ENCODE measurements at regions not wholly inside any gene's neighbourhood (a gene's known extent, or its start where the extent isn't known, plus 50 kb on each side); places are given as distances from the start of the nearest gene placed in this dataset.

DNA sequence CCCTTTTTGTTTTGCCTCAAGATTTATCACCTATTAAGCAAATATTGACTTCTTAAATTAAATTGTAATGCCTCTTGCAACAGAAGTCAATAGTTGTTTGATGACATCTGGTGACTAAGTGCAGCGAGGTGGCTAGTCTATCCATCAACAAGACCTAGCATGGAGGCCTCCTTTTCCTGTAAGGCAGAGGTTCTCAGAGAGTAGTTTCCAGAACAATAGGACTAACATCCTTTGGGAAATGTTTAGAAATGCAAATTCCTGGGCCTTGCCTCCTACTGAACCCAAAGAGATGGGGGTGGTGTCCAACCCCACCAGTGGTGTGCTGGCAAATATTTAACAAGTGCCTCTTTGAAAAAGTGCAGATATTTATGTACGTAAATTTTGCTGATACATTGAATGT is 143.7 kb downstream of the SCP2D1 start:
- TF ChIP-seq, protein P1, sequence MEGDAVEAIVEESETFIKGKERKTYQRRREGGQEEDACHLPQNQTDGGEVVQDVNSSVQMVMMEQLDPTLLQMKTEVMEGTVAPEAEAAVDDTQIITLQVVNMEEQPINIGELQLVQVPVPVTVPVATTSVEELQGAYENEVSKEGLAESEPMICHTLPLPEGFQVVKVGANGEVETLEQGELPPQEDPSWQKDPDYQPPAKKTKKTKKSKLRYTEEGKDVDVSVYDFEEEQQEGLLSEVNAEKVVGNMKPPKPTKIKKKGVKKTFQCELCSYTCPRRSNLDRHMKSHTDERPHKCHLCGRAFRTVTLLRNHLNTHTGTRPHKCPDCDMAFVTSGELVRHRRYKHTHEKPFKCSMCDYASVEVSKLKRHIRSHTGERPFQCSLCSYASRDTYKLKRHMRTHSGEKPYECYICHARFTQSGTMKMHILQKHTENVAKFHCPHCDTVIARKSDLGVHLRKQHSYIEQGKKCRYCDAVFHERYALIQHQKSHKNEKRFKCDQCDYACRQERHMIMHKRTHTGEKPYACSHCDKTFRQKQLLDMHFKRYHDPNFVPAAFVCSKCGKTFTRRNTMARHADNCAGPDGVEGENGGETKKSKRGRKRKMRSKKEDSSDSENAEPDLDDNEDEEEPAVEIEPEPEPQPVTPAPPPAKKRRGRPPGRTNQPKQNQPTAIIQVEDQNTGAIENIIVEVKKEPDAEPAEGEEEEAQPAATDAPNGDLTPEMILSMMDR (optimal IDR thresholded peaks at IDR 0.05 in 1 of 3, IDR thresholded peaks at IDR 0.05 in 1 of 3, conservative IDR thresholded peaks at IDR 0.05 in 1 of 3; ENCODE audit: extremely low read depth in 1 of 3, insufficient read depth in 2 of 3, low read length in 3 of 3), result no peak
- TF ChIP-seq EZH2 (IDR thresholded peaks at IDR 0.05; ENCODE audit: low read length), result no peak
